Stimulated activated naive CD8-positive, alpha-beta T cell treated with anti-CD3 and anti-CD28 coated beads, Interleukin-15, Interleukin-2, amounts not matched to agents 100 ng/mL and 50 ng/mL, for 24 hours (primary cell): ENCODE measurements at regions not wholly inside any gene's neighbourhood (a gene's known extent, or its start where the extent isn't known, plus 50 kb on each side); places are given as distances from the start of the nearest gene placed in this dataset.
"Not testable (repeated sequence)": the region's sequence is repeated elsewhere in the genome, so short reads cannot be mapped to it uniquely, and the experiment has no call there.

Source experiments
- H3K27ac Mint-ChIP-seq: one replicate; pipeline ENCODE4 v1.8.0; 2021; ENCODE audit warnings: mild to moderate bottlenecking, mixed read lengths
- H3K27me3 Mint-ChIP-seq: one replicate; pipeline ENCODE4 v1.8.0; 2021; ENCODE audit warnings: mixed read lengths
- H3K36me3 Mint-ChIP-seq: one replicate; pipeline ENCODE4 v1.8.0; 2021; ENCODE audit warnings: low read depth, mixed read lengths
- H3K4me1 Mint-ChIP-seq: one replicate; pipeline ENCODE4 v1.8.0; 2021; ENCODE audit warnings: low read depth, mixed read lengths
- H3K4me3 Mint-ChIP-seq: one replicate; pipeline ENCODE4 v1.8.0; 2021; ENCODE audit warnings: mild to moderate bottlenecking, mixed read lengths
- H3K9me3 Mint-ChIP-seq: one replicate; pipeline ENCODE4 v1.8.0; 2021; ENCODE audit warnings: mixed read lengths

- no peaks in the 10 kb centered on the region for H3K9me3 Mint-ChIP-seq
- peak overlapping the region; percentile 76 for H3K27ac Mint-ChIP-seq
- peaks cover 55% of the 10 kb centered on the region for H3K4me1 Mint-ChIP-seq
- no peaks in the 10 kb centered on the region for H3K27me3 Mint-ChIP-seq
- H3K36me3 Mint-ChIP-seq: no peaks in the 10 kb centered on the region
- H3K4me3 Mint-ChIP-seq: peak overlapping the region; percentile 8
Observed at GRCh38 chr1:101122452-101123166, 97.0 kb upstream of the DPH5 start.

GRCh38 chr1:101121975-101122374 lies 96.4 kb upstream of the DPH5 start:
- Mint-ChIP-seq H3K27ac (peak overlapping the region; percentile 76), H3K9me3 (no peaks in the 10 kb centered on the region), H3K27me3 (no peaks in the 10 kb centered on the region), H3K36me3 (no peaks in the 10 kb centered on the region), H3K4me3 (peak overlapping the region; percentile 2), H3K4me1 (peaks cover 58% of the 10 kb centered on the region)

DNA sequence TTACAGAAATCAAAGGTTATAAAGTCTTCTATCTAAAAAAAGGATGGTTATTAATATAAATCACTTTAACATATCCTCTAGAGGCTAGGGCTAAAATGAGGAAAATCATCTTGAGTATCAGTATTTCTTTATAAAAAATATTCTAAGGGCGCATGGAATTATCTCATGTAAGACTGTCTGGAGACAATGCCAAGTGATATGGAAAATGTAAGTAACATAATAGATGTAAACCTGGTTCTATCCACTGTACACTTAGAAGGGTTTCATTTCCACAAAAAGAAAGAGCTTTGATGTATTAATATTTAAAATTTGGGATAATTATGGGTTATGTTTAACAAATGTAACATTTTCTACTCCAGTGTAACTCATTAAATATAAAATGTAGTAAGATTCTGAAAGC lies 95.9 kb upstream of the DPH5 start:
- Mint-ChIP-seq H3K27me3 (no peaks in the 10 kb centered on the region), H3K27ac (peak overlapping the region; percentile 76), H3K9me3 (no peaks in the 10 kb centered on the region), H3K36me3 (no peaks in the 10 kb centered on the region), H3K4me3 (no peak overlapping the region), H3K4me1 (peaks cover 59% of the 10 kb centered on the region)

GRCh38 chr1:101120868-101121267 lies 95.3 kb upstream of the DPH5 start:
- Mint-ChIP-seq H3K4me3 (peak overlapping the region; percentile 50), H3K36me3 (no peaks in the 10 kb centered on the region), H3K4me1 (peaks cover 64% of the 10 kb centered on the region), H3K9me3 (no peaks in the 10 kb centered on the region), H3K27ac (no peak overlapping the region), H3K27me3 (no peaks in the 10 kb centered on the region)

DNA sequence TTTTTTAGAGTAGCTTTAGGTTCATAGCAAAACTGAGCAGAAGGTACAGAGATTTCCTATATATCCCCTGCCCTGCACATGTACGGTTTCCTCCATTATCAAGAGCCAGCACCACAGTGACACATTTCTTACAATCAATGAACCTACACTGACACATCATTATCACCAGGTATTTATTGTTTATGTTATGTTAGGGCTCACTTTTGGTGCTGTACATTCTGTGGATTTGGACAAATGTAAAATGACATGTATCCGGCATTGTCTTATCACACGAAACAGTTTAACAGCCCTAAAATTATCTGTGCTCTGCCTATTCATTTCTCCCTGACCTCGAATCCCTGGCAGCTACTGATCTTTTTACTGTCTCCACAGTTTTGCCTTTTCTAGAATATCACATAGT lies 93.7 kb upstream of the DPH5 start:
- H3K9me3 Mint-ChIP-seq: no peaks in the 10 kb centered on the region
- peaks cover 61% of the 10 kb centered on the region for H3K4me1 Mint-ChIP-seq
- no peak overlapping the region for H3K4me3 Mint-ChIP-seq
- H3K27ac Mint-ChIP-seq: no peak overlapping the region
- no peaks in the 10 kb centered on the region for H3K27me3 Mint-ChIP-seq
- H3K36me3 Mint-ChIP-seq: peaks cover 4% of the 10 kb centered on the region

DNA sequence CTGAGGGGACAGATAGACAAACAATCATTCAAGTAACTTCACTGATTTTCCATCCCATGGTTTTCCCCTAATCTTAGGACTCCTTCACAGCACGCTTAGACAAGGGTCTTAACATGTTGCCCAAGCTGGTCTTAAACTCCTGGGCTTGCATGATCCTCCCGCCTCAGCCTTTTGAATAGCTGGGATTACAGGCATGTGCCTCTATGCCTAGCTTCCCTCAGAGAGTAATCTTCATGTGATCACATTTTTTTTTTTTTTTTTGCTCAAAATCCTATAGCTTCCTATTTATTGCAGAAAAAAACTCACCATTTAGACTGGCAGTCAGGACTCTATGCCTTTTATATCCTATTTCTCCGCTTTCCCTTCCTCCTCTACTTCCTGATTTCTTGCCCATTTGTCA lies 90.4 kb upstream of the DPH5 start:
- Mint-ChIP-seq H3K4me1 (peaks cover 64% of the 10 kb centered on the region), H3K27ac (peak overlapping the region; percentile 68), H3K36me3 (peaks cover 7% of the 10 kb centered on the region), H3K27me3 (no peaks in the 10 kb centered on the region), H3K4me3 (no peak overlapping the region), H3K9me3 (peaks cover 5% of the 10 kb centered on the region)

DNA sequence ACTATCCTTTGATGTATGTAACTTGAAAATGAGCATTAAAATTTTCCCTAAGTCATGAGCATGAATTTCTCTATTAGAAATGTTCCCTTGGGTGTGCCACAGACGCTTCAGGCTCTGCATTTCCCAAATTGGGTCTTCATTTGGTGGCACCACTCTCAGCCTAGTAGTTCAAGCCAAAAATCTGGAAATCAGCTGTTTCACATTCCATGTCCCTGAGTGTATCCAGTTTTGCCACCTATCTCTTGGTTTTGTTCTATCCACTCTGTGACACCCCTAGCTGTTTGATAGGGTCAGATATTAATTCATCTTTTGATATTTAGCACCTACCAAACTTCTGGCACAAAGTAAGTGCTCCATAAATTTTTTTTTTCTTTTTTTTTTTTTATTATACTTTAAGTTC lies 89.5 kb upstream of the DPH5 start:
- Mint-ChIP-seq H3K4me3 (no peak overlapping the region), H3K4me1 (peaks cover 64% of the 10 kb centered on the region), H3K9me3 (peaks cover 5% of the 10 kb centered on the region), H3K27me3 (no peaks in the 10 kb centered on the region), H3K36me3 (peaks cover 7% of the 10 kb centered on the region), H3K27ac (no peak overlapping the region)

DNA sequence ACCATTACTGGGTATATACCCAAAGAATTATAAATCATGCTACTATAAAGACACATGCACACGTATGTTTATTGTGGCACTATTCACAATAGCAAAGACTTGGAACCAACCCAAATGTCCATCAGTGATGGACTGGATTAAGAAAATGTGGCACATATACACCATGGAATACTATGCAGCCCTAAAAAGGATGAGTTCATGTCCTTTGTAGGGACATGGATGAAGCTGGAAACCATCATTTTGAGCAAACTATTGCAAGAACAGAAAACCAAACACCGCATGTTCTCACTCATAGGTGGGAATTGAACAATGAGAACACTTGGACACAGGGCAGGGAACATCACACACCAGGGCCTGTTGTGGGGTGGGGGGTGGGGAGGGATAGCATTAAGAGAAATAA lies 88.5 kb upstream of the DPH5 start:
- H3K27me3 Mint-ChIP-seq, H3K4me3 Mint-ChIP-seq, H3K27ac Mint-ChIP-seq, H3K9me3 Mint-ChIP-seq, H3K36me3 Mint-ChIP-seq: not testable (repeated sequence)
- H3K4me1 Mint-ChIP-seq: peaks cover 60% of the 10 kb centered on the region

GRCh38 chr1:101112051-101112780 lies 86.6 kb upstream of the DPH5 start:
- Mint-ChIP-seq H3K4me3 (peak overlapping the region; percentile 49), H3K27ac (peak overlapping the region; percentile 93), H3K4me1 (peaks cover 71% of the 10 kb centered on the region), H3K9me3 (peaks cover 10% of the 10 kb centered on the region), H3K27me3 (no peaks in the 10 kb centered on the region), H3K36me3 (peaks cover 11% of the 10 kb centered on the region)

- peak overlapping the region; percentile 93 for H3K27ac Mint-ChIP-seq
- peak overlapping the region; percentile 49 for H3K4me3 Mint-ChIP-seq
- peaks cover 75% of the 10 kb centered on the region for H3K4me1 Mint-ChIP-seq
- no peaks in the 10 kb centered on the region for H3K27me3 Mint-ChIP-seq
- peaks cover 10% of the 10 kb centered on the region for H3K9me3 Mint-ChIP-seq
- H3K36me3 Mint-ChIP-seq: peaks cover 11% of the 10 kb centered on the region
Observed at GRCh38 chr1:101111461-101111860, 85.9 kb upstream of the DPH5 start.

- Mint-ChIP-seq H3K36me3 (peaks cover 7% of the 10 kb centered on the region), H3K27me3 (no peaks in the 10 kb centered on the region), H3K4me3 (no peak overlapping the region), H3K9me3 (peaks cover 10% of the 10 kb centered on the region), H3K27ac (peak overlapping the region; percentile 13), H3K4me1 (peaks cover 66% of the 10 kb centered on the region)
Observed at GRCh38 chr1:101109791-101110190, 84.2 kb upstream of the DPH5 start.

DNA sequence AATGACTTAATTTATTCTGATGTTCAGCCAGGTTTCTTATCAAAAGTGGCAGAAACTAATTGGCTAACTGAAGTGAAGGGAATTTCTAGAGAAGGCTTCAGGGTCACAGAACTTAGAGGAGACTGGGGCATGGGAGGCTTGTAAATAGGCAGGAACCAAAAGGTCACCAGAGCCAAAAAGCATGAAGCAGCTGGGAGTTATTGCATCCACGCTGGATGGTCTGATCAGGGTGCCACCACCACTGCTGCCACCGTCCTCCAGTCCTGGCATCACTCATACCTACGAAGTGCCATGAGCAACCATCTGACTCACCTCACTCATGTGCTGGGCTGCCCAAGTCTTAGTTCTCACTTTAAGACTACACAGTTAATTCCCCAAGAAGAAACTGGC lies 82.5 kb upstream of the DPH5 start:
- peaks cover 6% of the 10 kb centered on the region for H3K9me3 Mint-ChIP-seq
- no peak overlapping the region for H3K4me3 Mint-ChIP-seq
- H3K27me3 Mint-ChIP-seq: no peaks in the 10 kb centered on the region
- peaks cover 7% of the 10 kb centered on the region for H3K36me3 Mint-ChIP-seq
- peaks cover 57% of the 10 kb centered on the region for H3K4me1 Mint-ChIP-seq
- no peak overlapping the region for H3K27ac Mint-ChIP-seq

- Mint-ChIP-seq H3K27ac (no peak overlapping the region), H3K36me3 (peaks cover 5% of the 10 kb centered on the region), H3K4me1 (peaks cover 52% of the 10 kb centered on the region), H3K9me3 (peaks cover 6% of the 10 kb centered on the region), H3K4me3 (no peak overlapping the region), H3K27me3 (no peaks in the 10 kb centered on the region)
Observed at GRCh38 chr1:101107496-101108110, 82.0 kb upstream of the DPH5 start.

DNA sequence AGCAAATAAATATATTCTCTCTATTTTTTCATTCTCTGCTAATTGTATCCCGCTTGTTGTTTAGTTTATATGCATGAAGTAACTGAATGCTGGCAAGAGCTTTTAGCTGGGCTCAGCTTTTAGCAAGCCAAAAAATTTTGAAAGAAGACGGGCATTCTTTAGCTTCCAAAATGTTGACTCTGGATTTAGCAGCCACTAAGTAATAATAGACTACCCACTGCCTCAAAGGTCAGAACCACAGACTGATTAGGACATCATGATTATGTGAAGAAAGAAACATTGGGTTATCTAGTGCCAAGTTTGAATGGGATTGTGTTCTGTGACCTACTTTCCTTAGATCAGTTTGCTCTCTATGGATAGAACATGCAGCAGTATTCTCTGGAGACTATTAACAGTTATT lies 80.3 kb upstream of the DPH5 start:
- peaks cover 38% of the 10 kb centered on the region for H3K4me1 Mint-ChIP-seq
- H3K36me3 Mint-ChIP-seq: peaks cover 3% of the 10 kb centered on the region
- no peak overlapping the region for H3K27ac Mint-ChIP-seq
- no peak overlapping the region for H3K4me3 Mint-ChIP-seq
- H3K27me3 Mint-ChIP-seq: no peaks in the 10 kb centered on the region
- H3K9me3 Mint-ChIP-seq: peaks cover 6% of the 10 kb centered on the region

DNA sequence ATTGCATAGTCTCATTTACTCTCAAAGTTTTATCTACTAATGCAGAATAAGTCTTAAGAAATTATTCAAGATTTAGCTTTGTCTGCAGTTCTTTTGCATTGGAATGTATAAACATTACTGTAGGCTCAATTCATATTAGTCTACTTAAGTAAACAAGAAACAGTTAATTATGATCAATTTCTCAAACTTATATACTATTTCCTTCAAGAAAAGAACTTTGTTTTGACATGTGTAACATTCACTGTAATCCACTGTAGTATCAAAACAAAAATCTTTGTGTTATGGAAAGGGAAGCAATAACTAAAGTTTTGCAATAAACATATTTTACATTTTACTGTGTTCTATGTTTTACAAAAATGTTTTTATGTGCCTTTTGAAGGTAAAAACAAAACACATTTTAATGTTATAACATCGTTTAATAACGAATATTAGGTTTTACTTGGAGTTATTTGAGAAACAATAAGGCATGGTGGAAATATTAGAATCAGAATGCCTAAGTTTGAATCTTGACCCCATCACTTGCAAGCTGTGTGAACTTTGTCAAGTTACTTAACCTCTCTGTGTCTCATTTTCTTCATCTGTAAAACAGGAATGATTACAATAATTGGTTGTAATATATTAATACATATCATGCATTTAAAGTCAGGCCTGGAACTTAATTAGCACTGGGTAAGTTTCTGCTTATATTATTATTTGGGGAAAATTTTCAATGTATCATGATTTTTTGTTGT lies 77.0 kb upstream of the DPH5 start:
- Mint-ChIP-seq H3K36me3 (no peaks in the 10 kb centered on the region), H3K27ac (no peak overlapping the region)

More for the DNA sequence above, 77.0 kb upstream of the DPH5 start:
- no peak overlapping the region for H3K4me3 Mint-ChIP-seq
- no peaks in the 10 kb centered on the region for H3K9me3 Mint-ChIP-seq
- H3K27me3 Mint-ChIP-seq: no peaks in the 10 kb centered on the region
- H3K4me1 Mint-ChIP-seq: peaks cover 13% of the 10 kb centered on the region
